H1 (cell line): ENCODE measurements at regions not wholly inside any gene's neighbourhood (a gene's known extent, or its start where the extent isn't known, plus 50 kb on each side); places are given as distances from the start of the nearest gene placed in this dataset.

Experiments used
- CTCF ChIA-PET: fragments of 300-600 bp; sonication (Branson Sonifier 250); formaldehyde crosslinking; loops from one replicate; lab custom pipeline; 2021; ENCODE audit not compliant: partially characterized antibody; lab: Charles Lee
- POLR2A ChIA-PET: fragments of 300-600 bp; sonication (Branson Sonifier 250); formaldehyde crosslinking; loops from one replicate; lab custom pipeline; 2021; ENCODE audit warnings: inconsistent platforms; ENCODE audit not compliant: partially characterized antibody; lab: Charles Lee
- DNase-seq, 2 experiments: peaks; one replicate each; pipeline versions ENCODE4 v3.0.0 to v3.0.0-alpha.2; 2010 to 2022; ENCODE audit warnings: low spot score in 2 of 2, low read depth in 1 of 2, mixed read lengths in 1 of 2
- FAIRE-seq: peaks from 2 replicates; lab custom pipeline; 2011; peaks lifted over from hg19 to GRCh38; lab: Jason Lieb, UNC
- H2AFZ ChIP-seq: 2 replicates; pipeline ENCODE4 v1.8.1; 2012; ENCODE audit warnings: low read length, inconsistent platforms
- H2AK5ac ChIP-seq: 2 replicates; pipeline ENCODE4 v1.6.1; 2013; ENCODE audit warnings: low read depth, low read length
- H2BK120ac ChIP-seq: replicated peaks from 2 replicates; pipeline ENCODE3; 2013; ENCODE audit warnings: low read depth, low read length, inconsistent platforms
- H2BK12ac ChIP-seq: 2 replicates; pipeline ENCODE4 v1.6.1; 2013; ENCODE audit warnings: low read depth, low read length
- H2BK15ac ChIP-seq: 2 replicates; pipeline ENCODE4 v1.6.1; 2013; ENCODE audit warnings: low read length
- H2BK20ac ChIP-seq: 2 replicates; pipeline ENCODE4 v1.6.1; 2013; ENCODE audit warnings: low read length
- H2BK5ac ChIP-seq: 2 replicates; pipeline ENCODE4 v1.6.1; 2013; ENCODE audit warnings: low read depth, low read length
- H3K14ac ChIP-seq: 2 replicates; pipeline ENCODE4 v1.6.1; 2013; ENCODE audit warnings: inconsistent platforms; ENCODE audit not compliant: insufficient read length
- H3K18ac ChIP-seq: 2 replicates; pipeline ENCODE4 v1.6.1; 2013; ENCODE audit warnings: low read length; ENCODE audit errors: extremely low read depth
- H3K23ac ChIP-seq: 2 replicates; pipeline ENCODE4 v1.6.1; 2013; ENCODE audit warnings: inconsistent platforms; ENCODE audit not compliant: insufficient read length
- H3K23me2 ChIP-seq: 2 replicates; pipeline ENCODE4 v1.6.1; 2013; ENCODE audit warnings: low read depth, low read length
- H3K27ac ChIP-seq: 2 replicates; pipeline ENCODE4 v1.6.1; 2011; ENCODE audit warnings: low read depth, low read length, inconsistent platforms
- H3K27me3 ChIP-seq, 4 experiments: replicated peaks in 1 of 4; 1 replicate in 1 of 4; 2 replicates in 3 of 4; pipeline versions ENCODE4 v1.6.1 to v1.8.1; 2011 to 2013; ENCODE audit warnings: low read length in 3 of 4, mild to moderate bottlenecking in 3 of 4, inconsistent platforms in 2 of 4, mixed read lengths in 2 of 4, moderate library complexity in 1 of 4; ENCODE audit not compliant: control insufficient read depth in 3 of 4, insufficient read depth in 3 of 4; ENCODE audit errors: extremely low read depth in 1 of 4
- H3K36me3 ChIP-seq, 4 experiments: 2 replicates each; pipeline versions ENCODE4 v1.6.1 to v1.8.1; 2011 to 2013; ENCODE audit warnings: mild to moderate bottlenecking in 4 of 4, low read length in 3 of 4, moderate library complexity in 2 of 4, control low read depth in 1 of 4, inconsistent platforms in 1 of 4; ENCODE audit not compliant: insufficient read depth in 4 of 4, control insufficient read depth in 2 of 4
- H3K4ac ChIP-seq: replicated peaks from 2 replicates; pipeline ENCODE3; 2013; ENCODE audit warnings: low read length, low read depth, mixed read lengths, inconsistent platforms; ENCODE audit not compliant: insufficient read length
- H3K4me1 ChIP-seq, 4 experiments: replicated peaks in 1 of 4; 1 replicate in 1 of 4; 2 replicates in 3 of 4; pipeline versions ENCODE4 v1.6.1 to v1.8.1; 2011 to 2013; ENCODE audit warnings: low read length in 3 of 4, inconsistent platforms in 2 of 4, mixed read lengths in 1 of 4; ENCODE audit not compliant: insufficient read depth in 4 of 4, control insufficient read depth in 3 of 4
- H3K4me2 ChIP-seq, 2 experiments: 2 replicates each; pipeline versions ENCODE4 v1.6.1 to v1.8.1; 2011 to 2013; ENCODE audit warnings: low read depth in 2 of 2, low read length in 2 of 2, control low read depth in 1 of 2, inconsistent platforms in 1 of 2, mild to moderate bottlenecking in 1 of 2; ENCODE audit not compliant: insufficient read depth in 1 of 2
- H3K4me3 ChIP-seq, 4 experiments: fragments of 200-600, 300-600 bp in 1 of 4; sonication (generic), shearing (Covaris generic), sonication (Bioruptor Twin) in 1 of 4; 2 replicates each; pipeline versions ENCODE4 v1.5.1 to v1.8.1; 2011 to 2016; ENCODE audit warnings: low read length in 4 of 4, low read depth in 3 of 4, control low read depth in 2 of 4, inconsistent platforms in 2 of 4, mild to moderate bottlenecking in 2 of 4, mixed read lengths in 1 of 4, moderate library complexity in 1 of 4; ENCODE audit not compliant: insufficient read depth in 2 of 4; ENCODE audit errors: extremely low read depth in 1 of 4
- H3K56ac ChIP-seq: replicated peaks from 2 replicates; pipeline ENCODE3; 2013; ENCODE audit warnings: low read depth, mild to moderate bottlenecking, mixed read lengths, low read length, inconsistent platforms; ENCODE audit not compliant: insufficient read length
- H3K79me1 ChIP-seq: 2 replicates; pipeline ENCODE4 v1.6.1; 2013; ENCODE audit warnings: low read depth, low read length, control low read depth
- H3K79me2 ChIP-seq, 2 experiments: 2 replicates each; pipeline versions ENCODE4 v1.6.1 to v1.8.1; 2012 to 2013; ENCODE audit warnings: low read length in 2 of 2, mild to moderate bottlenecking in 2 of 2, inconsistent platforms in 1 of 2; ENCODE audit not compliant: insufficient read depth in 2 of 2, control insufficient read depth in 1 of 2
- H3K9ac ChIP-seq, 4 experiments: replicated peaks in 1 of 4; 1 replicate in 1 of 4; 2 replicates in 3 of 4; pipeline versions ENCODE4 v1.6.1 to v1.8.1; 2011 to 2013; ENCODE audit warnings: low read depth in 3 of 4, low read length in 3 of 4, control low read depth in 2 of 4, mild to moderate bottlenecking in 2 of 4, moderate library complexity in 2 of 4, inconsistent platforms in 1 of 4; ENCODE audit errors: extremely low read depth in 1 of 4
- H3K9me3 ChIP-seq, 2 experiments: 2 replicates each; pipeline versions ENCODE4 v1.6.1 to v1.8.1; 2012 to 2013; ENCODE audit warnings: mild to moderate bottlenecking in 2 of 2, moderate library complexity in 2 of 2, control low read depth in 1 of 2, inconsistent platforms in 1 of 2, low read depth in 1 of 2, low read length in 1 of 2, mixed read lengths in 1 of 2; ENCODE audit not compliant: insufficient read depth in 2 of 2
- H4K20me1 ChIP-seq, 2 experiments: replicated peaks in 1 of 2; 2 replicates each; pipeline versions ENCODE3 to v1.8.1; 2011 to 2013; ENCODE audit warnings: inconsistent platforms in 2 of 2, low read length in 2 of 2, mild to moderate bottlenecking in 1 of 2; ENCODE audit not compliant: insufficient read depth in 2 of 2, control insufficient read depth in 1 of 2
- H4K5ac ChIP-seq: 2 replicates; pipeline ENCODE4 v1.6.1; 2013; ENCODE audit warnings: low read length, low read depth, mixed read lengths, inconsistent platforms; ENCODE audit not compliant: insufficient read length
- H4K8ac ChIP-seq: 2 replicates; pipeline ENCODE4 v1.8.0; 2013; ENCODE audit warnings: mild to moderate bottlenecking, moderate library complexity, low read length, inconsistent platforms; ENCODE audit not compliant: insufficient read depth; ENCODE audit errors: extremely low read depth
- H4K91ac ChIP-seq: replicated peaks from 2 replicates; pipeline ENCODE3; 2013; ENCODE audit warnings: low read length, mixed read lengths, inconsistent platforms; ENCODE audit not compliant: insufficient read length
- CBX8 ChIP-seq: fragments of 300-800, 300-1000 bp; sonication (generic); IDR thresholded peaks from 2 replicates; pipeline ENCODE4 v1.7.1; 2016; ENCODE audit warnings: low read depth, low read length, borderline replicate concordance
- CEBPB ChIP-seq: IDR thresholded peaks from 2 replicates; pipeline ENCODE4 v1.6.1; 2012; ENCODE audit warnings: low read depth, low read length
- FOSL1 ChIP-seq: IDR thresholded peaks from 2 replicates; pipeline ENCODE4 v1.6.1; 2011; ENCODE audit warnings: mild to moderate bottlenecking, low read depth, low read length, moderate library complexity; ENCODE audit not compliant: insufficient read depth
- JUND ChIP-seq: IDR thresholded peaks from 2 replicates; pipeline ENCODE4 v1.6.1; 2011; ENCODE audit warnings: mild to moderate bottlenecking, improper control_type of control experiment, low read length
- POLR2A ChIP-seq, 2 experiments: IDR thresholded peaks; 1 replicate in 1 of 2; 2 replicates in 1 of 2; pipeline ENCODE4 v1.6.1; 2011; ENCODE audit warnings: low read depth in 2 of 2, low read length in 2 of 2, mild to moderate bottlenecking in 2 of 2; ENCODE audit errors: control extremely low read depth in 1 of 2
- POLR2AphosphoS5 ChIP-seq: IDR thresholded peaks from 2 replicates; pipeline ENCODE4 v1.6.1; 2011; ENCODE audit warnings: low read depth, low read length
- POU5F1 ChIP-seq: IDR thresholded peaks from 2 replicates; pipeline ENCODE4 v1.6.1; 2011; ENCODE audit warnings: low read depth, mild to moderate bottlenecking, low read length, moderate library complexity
- RFX5 ChIP-seq: IDR thresholded peaks from 2 replicates; pipeline ENCODE4 v1.6.1; 2011; ENCODE audit warnings: low read depth, low read length, improper control_type of control experiment, borderline replicate concordance
- RNF2 ChIP-seq: fragments of 200-900, 300-1000 bp; sonication (generic); IDR thresholded peaks from 2 replicates; pipeline ENCODE4 v1.7.1; 2016; ENCODE audit warnings: borderline replicate concordance, low read depth, mild to moderate bottlenecking, antibody characterized with exemption, low read length; ENCODE audit not compliant: poor library complexity, severe bottlenecking; ENCODE audit errors: missing control alignments
- SIN3A ChIP-seq, 2 experiments: IDR thresholded peaks in 1 of 2; conservative IDR thresholded peaks in 1 of 2; 2 replicates each; pipeline ENCODE4 v1.6.1; 2011 to 2012; ENCODE audit warnings: low read length in 2 of 2, improper control_type of control experiment in 1 of 2, low read depth in 1 of 2, mild to moderate bottlenecking in 1 of 2
- SP1 ChIP-seq: IDR thresholded peaks from 2 replicates; pipeline ENCODE4 v1.6.1; 2011; ENCODE audit warnings: low read depth, low read length
- WGBS, 2 experiments: shearing (Covaris generic) in 1 of 2; methylation state at CpG; one replicate each; pipeline versions ENCODE4 v1.1.6 to v1.1.7; 2013 to 2015; ENCODE audit warnings: low lambda C conversion rate in 2 of 2, mixed read lengths in 2 of 2, inconsistent platforms in 1 of 2, low coverage in 1 of 2, missing lambda C conversion rate in 1 of 2; ENCODE audit not compliant: insufficient replicate concordance in 2 of 2, insufficient coverage in 1 of 2, insufficient read length in 1 of 2; ENCODE audit errors: extremely low coverage in 1 of 2, missing lambda C conversion rate in 1 of 2; 5-methylcytosine and 5-hydroxymethylcytosine counted together
- TF ChIP-seq, protein P1 (sequence below): IDR thresholded peaks from 2 replicates; pipeline ENCODE4 v1.6.1; 2012; ENCODE audit warnings: inconsistent platforms
- TF ChIP-seq, protein P2 (sequence below): IDR thresholded peaks from 2 replicates; pipeline ENCODE4 v1.6.1; 2012; ENCODE audit warnings: inconsistent platforms

DNA sequence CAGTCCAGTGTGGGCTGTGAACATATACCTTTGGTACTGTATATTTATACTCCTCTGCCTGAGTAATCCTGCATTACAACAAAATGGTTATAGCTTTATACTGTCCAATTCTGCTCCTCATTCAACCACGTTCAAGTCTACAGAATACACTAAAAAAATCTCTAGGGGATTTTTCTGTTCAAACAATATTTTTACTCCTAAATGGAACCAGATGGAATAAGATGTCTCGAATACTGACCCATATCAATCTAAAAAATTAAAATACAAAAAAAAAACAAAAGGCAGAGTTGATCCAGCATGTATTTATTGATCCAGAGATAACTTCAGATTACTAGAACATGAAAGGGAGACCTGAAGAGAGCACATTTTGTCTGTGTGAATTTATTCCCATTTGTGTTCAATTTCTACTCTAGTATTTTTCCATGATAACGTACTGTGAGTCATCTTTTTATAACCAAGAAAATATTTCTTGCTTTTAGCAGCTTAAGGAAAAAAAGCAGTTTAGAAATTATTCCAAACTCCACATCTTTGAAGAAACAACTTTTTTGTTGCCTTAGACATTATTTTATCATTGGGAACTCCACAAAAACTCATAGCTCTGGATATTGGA, 910.7 kb downstream of the TBL1XR1 start:
- H3K36me3 ChIP-seq = peaks cover 0 to 30% (median 2%) of the 10 kb centered on the region in 4 experiments; a peak in 3 of 8 replicates
- TF ChIP-seq CEBPB = no peak
- no peak for TF ChIP-seq CBX8
- no peak for TF ChIP-seq RNF2
- TF ChIP-seq, protein P1, sequence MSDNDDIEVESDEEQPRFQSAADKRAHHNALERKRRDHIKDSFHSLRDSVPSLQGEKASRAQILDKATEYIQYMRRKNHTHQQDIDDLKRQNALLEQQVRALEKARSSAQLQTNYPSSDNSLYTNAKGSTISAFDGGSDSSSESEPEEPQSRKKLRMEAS = no peak
- no peak for TF ChIP-seq JUND
- no peak for TF ChIP-seq POLR2A (IDR thresholded peaks at IDR 0.05; ENCODE audit: control extremely low read depth in 1 of 2, low read depth in 2 of 2, low read length in 2 of 2)
- no peak for TF ChIP-seq SP1
- TF ChIP-seq, protein P2, sequence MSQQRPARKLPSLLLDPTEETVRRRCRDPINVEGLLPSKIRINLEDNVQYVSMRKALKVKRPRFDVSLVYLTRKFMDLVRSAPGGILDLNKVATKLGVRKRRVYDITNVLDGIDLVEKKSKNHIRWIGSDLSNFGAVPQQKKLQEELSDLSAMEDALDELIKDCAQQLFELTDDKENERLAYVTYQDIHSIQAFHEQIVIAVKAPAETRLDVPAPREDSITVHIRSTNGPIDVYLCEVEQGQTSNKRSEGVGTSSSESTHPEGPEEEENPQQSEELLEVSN = no peak
- TF ChIP-seq FOSL1 = no peak
- no peak for TF ChIP-seq POLR2AphosphoS5
- TF ChIP-seq SIN3A (conservative IDR thresholded peaks at IDR 0.05 in 1 of 2, IDR thresholded peaks at IDR 0.05 in 1 of 2; ENCODE audit: low read depth in 1 of 2, low read length in 2 of 2) = no peak
- no peak for TF ChIP-seq POU5F1
- TF ChIP-seq RFX5 = no peak

More for the DNA sequence above, 910.7 kb downstream of the TBL1XR1 start:
- Histone ChIP-seq H4K8ac (no peak overlapping the region), H4K91ac (no peak overlapping the region), H3K9ac (no peak overlapping the region), H3K79me2 (peaks cover 0 to 22% of the 10 kb centered on the region in 2 experiments; a peak in 2 of 4 replicates), H3K18ac (no peak overlapping the region), H3K14ac (no peak overlapping the region), H2BK5ac (no peak overlapping the region), H3K27me3 (no peaks in the 10 kb centered on the region), H3K4me2 (no peak overlapping the region), H3K27ac (no peak overlapping the region), H4K20me1 (no peaks in the 10 kb centered on the region), H3K4ac (no peak overlapping the region), H3K9me3 (no peaks in the 10 kb centered on the region), H4K5ac (no peak overlapping the region), H2AFZ (no peak overlapping the region), H2BK120ac (no peak overlapping the region), H2AK5ac (no peak overlapping the region), H2BK12ac (no peak overlapping the region), H2BK15ac (no peak overlapping the region), H3K23me2 (no peaks in the 10 kb centered on the region), H3K23ac (no peak overlapping the region), H3K56ac (no peak overlapping the region), H2BK20ac (no peak overlapping the region), H3K79me1 (no peaks in the 10 kb centered on the region), H3K4me3 (no peak overlapping the region), H3K4me1 (no peaks in the 10 kb centered on the region; a peak in 1 of 7 replicates)
- POLR2A ChIA-PET = interaction anchor here (1.7 kb wide), 1 partner anchor 9 kb away, joined by 4 read pairs; no protein-coding TSS in a partner anchor
- no peak for FAIRE-seq
- DNase-seq = no peak
- 98% methylated on average over 3 of the region's 3 CpGs; no CpG with 5 or more reads in 1 of the 2 experiments for WGBS, 2 experiments
- CTCF ChIA-PET = interaction anchor here (1.5 kb wide), 1 partner anchor 10 kb away, joined by 4 read pairs; no protein-coding TSS in a partner anchor
